Mucosa of descending colon (tissue), 3 donors: ENCODE measurements at regions not wholly inside any gene's neighbourhood (a gene's known extent, or its start where the extent isn't known, plus 50 kb on each side); places are given as distances from the start of the nearest gene placed in this dataset.
A peak's percentile ranks its signal among the peaks of the same experiment; 100 is the strongest.

ENCODE experiments used
- ATAC-seq: fragments of 200-7000 bp; cut with Tn5 transposase; one replicate; pipeline ENCODE4 v1.9.1; 2020; ENCODE audit warnings: mild to moderate bottlenecking, moderate library complexity
- DNase-seq, 3 donors: peaks; one replicate each; pipeline ENCODE4 v3.0.0-alpha.2; 2020
- H3K36me3 ChIP-seq: fragments of 200-600 bp; one replicate; pipeline ENCODE4 v1.8.0; 2021; ENCODE audit warnings: low read depth, mild to moderate bottlenecking
- H3K4me1 ChIP-seq: fragments of 200-600 bp; one replicate; pipeline ENCODE4 v1.8.0; 2021; ENCODE audit warnings: low read depth, mild to moderate bottlenecking
- H3K4me3 ChIP-seq: fragments of 200-600 bp; one replicate; pipeline ENCODE4 v1.8.0; 2021; ENCODE audit warnings: mild to moderate bottlenecking
- H3K9me3 ChIP-seq: fragments of 200-600 bp; one replicate; pipeline ENCODE4 v1.8.0; 2021; ENCODE audit warnings: mild to moderate bottlenecking
- intact Hi-C, 2 donors: fragments of 100-400 bp; cut with DNase I in 1 of 2; cut with micrococcal nuclease in 1 of 2; formaldehyde crosslinking; loops; one replicate each; pipeline versions ENCODE4 v1.11.0 to v1.11.1; 2022; cut with DNase I, micrococcal nuclease
- TF ChIP-seq, protein P1 (sequence below): fragments of 200-600 bp; IDR thresholded peaks from one replicate; pipeline ENCODE4 v1.8.0; 2022; ENCODE audit warnings: antibody characterized with exemption, mild to moderate bottlenecking
- donor health status: DM: no; HTN: no; CAD: no; lungs with moderate emphysema.
- donor health status: DM: no; HTN: no; CAD: no.
- donor health status: DM: no; HTN: yes; CAD: no.

DNA sequence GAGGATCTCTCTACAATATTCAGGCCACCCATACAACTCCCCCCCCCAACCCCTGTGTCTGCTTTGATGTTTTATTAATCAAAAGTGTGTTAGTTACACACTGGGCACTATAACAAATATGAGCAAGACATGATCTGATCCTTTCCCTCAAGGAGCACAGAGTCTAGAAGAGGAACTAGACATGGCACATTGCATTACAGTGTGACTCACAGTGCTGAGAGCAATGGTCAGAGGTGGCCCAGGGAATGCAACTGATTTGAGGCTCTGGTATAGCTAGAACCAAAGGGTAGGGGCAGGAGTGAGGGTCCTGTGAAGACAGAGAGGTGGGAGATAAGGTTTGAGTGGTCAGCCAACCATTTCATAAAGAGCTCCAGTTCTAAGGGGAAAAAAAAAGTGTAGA is 539.2 kb downstream of the ACTL7B start:
- H3K4me3 ChIP-seq, result no peak overlapping the region
- H3K4me1 ChIP-seq, result no peaks in the 10 kb centered on the region
- H3K9me3 ChIP-seq, result no peaks in the 10 kb centered on the region
- H3K36me3 ChIP-seq, result no peaks in the 10 kb centered on the region
- ATAC-seq (peak; percentile 41), DNase-seq (no peak)
- TF ChIP-seq, protein P1, sequence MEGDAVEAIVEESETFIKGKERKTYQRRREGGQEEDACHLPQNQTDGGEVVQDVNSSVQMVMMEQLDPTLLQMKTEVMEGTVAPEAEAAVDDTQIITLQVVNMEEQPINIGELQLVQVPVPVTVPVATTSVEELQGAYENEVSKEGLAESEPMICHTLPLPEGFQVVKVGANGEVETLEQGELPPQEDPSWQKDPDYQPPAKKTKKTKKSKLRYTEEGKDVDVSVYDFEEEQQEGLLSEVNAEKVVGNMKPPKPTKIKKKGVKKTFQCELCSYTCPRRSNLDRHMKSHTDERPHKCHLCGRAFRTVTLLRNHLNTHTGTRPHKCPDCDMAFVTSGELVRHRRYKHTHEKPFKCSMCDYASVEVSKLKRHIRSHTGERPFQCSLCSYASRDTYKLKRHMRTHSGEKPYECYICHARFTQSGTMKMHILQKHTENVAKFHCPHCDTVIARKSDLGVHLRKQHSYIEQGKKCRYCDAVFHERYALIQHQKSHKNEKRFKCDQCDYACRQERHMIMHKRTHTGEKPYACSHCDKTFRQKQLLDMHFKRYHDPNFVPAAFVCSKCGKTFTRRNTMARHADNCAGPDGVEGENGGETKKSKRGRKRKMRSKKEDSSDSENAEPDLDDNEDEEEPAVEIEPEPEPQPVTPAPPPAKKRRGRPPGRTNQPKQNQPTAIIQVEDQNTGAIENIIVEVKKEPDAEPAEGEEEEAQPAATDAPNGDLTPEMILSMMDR, result no peak
- intact Hi-C loops, result no loop called here

DNA sequence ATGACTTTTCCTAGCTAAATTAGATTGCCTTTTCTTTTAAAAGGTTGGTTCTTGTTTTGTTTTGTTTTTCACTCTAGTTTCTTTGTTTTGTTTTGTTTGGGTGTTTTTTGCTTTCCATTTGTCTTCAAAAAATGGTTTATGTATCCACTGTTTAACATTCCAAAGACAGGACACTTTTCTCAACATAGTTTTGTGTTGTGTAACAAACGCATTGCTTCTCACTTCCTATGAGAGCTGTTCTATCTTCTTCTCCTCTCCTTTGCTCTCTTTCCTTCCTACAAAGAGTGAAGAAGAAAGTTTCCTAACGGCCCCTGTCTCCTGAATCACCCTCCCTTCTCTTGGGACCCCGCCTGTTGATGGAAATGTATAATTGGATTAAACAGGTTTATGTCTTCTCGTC is 539.7 kb downstream of the ACTL7B start:
- no peaks in the 10 kb centered on the region for H3K4me1 ChIP-seq
- DNase-seq (no peak), ATAC-seq (no peak)
- no peak overlapping the region for H3K4me3 ChIP-seq
- no peaks in the 10 kb centered on the region for H3K36me3 ChIP-seq
- intact Hi-C loops, result no loop called here
- H3K9me3 ChIP-seq, result no peaks in the 10 kb centered on the region
- TF ChIP-seq, protein P1, result no peak

DNA sequence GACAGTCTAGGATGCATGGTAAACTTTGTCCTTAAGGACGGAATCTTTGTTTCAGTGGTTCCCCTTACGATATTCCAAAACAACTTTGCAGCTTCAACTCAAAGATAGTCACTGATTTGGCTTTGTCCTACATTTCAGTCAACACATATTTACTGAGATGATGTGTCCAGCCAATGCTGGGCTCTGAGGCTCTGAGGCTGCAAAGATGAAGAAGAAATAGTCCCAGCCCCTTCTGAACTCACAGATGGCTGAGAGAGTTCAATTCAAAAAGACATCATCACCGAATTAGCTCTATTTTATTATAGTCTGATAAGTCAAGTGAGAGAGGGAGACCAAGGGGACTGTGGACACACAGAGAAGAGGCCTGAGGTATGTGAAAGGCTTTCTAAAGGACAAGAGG is 544.0 kb downstream of the ACTL7B start:
- no peak for ATAC-seq
- Histone ChIP-seq H3K36me3 (no peaks in the 10 kb centered on the region), H3K9me3 (no peaks in the 10 kb centered on the region), H3K4me1 (no peaks in the 10 kb centered on the region), H3K4me3 (no peak overlapping the region)
- intact Hi-C loops, result no loop called here
- TF ChIP-seq, protein P1, result no peak
- no peak for DNase-seq

DNA sequence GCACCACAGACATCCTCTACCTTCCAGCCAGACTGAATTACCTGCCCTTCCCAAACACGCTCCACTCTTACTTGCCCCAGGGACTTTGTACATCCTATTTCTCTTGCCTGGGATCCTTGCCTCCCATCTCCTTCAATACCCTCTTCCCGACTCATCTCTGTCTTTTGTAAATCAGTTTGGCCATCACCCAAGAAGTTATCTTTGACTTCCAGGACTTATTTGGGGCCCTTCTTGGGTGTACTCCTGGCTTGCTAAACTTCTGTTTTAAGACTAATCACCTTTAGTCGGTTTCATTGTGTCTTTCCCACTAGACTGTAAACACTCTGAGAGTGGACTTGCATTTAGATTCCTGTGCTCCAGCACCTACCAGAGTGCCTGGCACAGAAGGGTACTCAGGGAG is 545.6 kb downstream of the ACTL7B start:
- intact Hi-C loops, result no loop called here
- ATAC-seq, result no peak
- TF ChIP-seq, protein P1, result no peak

DNA sequence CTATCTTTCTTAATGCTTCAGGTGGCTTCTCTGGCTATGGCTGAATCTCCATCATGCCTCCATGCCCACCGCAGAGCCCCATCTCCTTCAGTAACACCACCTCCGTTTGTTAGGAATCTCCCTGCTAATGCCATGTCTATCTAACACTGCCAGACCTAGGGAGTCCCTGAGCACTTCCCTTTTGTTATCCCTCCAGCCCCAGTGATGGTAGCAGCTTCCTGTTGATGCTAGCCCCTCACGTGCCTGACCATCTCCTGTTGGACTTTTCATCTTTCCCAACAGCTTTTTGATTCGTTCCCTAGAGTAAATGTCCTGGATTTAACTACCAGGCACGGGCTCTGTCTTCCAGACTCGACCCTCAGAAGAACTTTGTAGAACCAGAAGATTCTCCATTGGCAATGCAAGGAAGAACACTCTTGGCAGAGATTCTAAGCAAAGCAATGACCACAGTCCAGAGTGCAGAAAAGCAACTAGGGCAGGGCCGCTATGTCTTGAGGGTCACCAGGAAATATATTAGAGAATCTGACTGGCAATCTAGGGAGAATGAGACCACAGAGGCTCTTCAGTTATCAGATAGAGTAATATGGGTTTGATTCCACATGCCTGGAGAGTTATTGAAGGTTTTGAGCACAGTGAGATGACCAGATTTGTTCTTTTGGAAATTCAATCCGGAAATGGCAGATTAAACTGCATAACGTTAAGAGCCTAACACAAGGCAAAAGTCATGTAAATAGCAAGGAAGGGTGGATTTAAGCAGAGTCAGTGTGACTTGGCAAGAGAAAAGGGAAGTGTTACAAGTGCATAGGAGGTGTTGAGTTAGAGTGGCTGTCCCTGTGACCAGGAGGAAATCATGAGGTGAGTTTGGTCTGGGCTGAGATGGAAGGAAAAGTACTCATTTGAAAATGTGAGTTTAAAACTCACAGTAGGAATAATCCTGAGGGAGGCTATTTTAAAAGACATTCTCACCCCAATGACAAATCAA is 555.2 kb downstream of the ACTL7B start:
- intact Hi-C loops, result no loop called here
- peaks cover 5% of the 10 kb centered on the region for H3K4me1 ChIP-seq
- H3K9me3 ChIP-seq, result no peaks in the 10 kb centered on the region
- H3K36me3 ChIP-seq, result no peaks in the 10 kb centered on the region
- DNase-seq (peak in 1 of 3 donors; percentile 40), ATAC-seq (peak; percentile 95)
- TF ChIP-seq, protein P1, result no peak
- no peak overlapping the region for H3K4me3 ChIP-seq

More for the DNA sequence above, 545.6 kb downstream of the ACTL7B start:
- Histone ChIP-seq H3K9me3 (no peaks in the 10 kb centered on the region), H3K4me3 (no peak overlapping the region), H3K36me3 (no peaks in the 10 kb centered on the region), H3K4me1 (no peaks in the 10 kb centered on the region)
- DNase-seq, result no peak
